ENCODE measurements at regions not wholly inside any gene's neighbourhood (a gene's known extent, or its start where the extent isn't known, plus 50 kb on each side); places are given as distances from the start of the nearest gene placed in this dataset.
"Not testable (repeated sequence)": the region's sequence is repeated elsewhere in the genome, so short reads cannot be mapped to it uniquely, and the experiment has no call there.

GRCh38 chr2:16454621-16455020 lies 211.0 kb downstream of the CYRIA start:
- DNase-seq: no peak

DNA sequence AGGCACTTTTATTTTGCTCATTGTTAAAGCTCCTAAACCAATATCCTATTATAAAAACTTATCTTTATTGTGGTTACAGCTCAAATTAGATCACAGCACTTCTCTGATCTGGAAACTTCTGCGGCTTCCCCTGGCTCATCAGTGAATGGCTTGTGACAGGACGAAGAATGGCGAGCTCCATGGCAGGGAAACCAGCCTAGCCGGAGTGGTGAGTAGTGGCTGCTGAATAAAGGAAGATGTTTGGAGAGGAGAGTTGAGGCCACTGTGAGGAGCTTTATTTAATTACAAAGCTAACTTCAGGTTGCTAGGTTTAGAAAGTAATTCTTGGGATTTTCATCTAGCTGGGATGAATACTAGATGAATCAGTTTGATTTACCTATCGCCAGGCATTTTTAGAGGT lies 213.5 kb downstream of the CYRIA start:
- DNase-seq: no peak

DNA sequence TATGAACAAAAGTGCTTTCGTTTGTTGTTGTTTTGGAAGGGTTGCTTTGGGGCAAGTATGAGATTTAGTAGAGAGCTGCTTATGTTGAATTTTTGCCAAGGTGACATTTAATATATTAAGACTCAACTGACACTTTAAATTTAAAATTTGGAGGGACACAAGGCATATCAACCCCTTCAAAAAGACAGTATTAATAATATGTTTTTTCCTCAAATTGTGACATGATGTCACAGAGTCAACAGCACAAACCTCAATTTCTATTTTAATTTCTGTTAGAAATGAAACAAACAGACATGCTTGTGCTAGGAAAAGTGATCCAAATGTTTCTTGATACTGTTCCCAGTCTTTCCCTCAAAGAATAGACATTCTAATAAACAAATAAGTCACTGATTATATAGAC lies 218.9 kb downstream of the CYRIA start:
- no peak for DNase-seq

GRCh38 chr2:16442971-16443370 lies 222.7 kb downstream of the CYRIA start:
- no peak for DNase-seq

DNA sequence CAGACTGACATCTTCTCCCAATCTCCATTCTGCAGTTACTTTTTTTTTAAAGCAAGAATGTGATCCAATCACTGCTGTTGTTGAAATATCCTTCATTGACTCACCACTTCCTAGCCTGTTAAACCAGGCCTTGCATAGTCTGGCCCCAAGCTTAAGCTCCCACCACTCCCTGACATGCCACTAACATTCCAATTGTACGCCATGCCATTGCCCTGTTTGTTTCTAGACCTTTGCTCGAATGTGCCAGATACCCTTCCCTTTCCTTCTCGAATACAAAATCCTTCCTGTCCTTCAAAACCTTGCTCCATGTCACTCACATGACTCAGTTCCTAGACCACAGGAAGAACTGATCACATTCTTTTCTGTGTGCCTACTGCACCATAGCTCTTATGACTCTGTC lies 224.2 kb downstream of the CYRIA start:
- DNase-seq: no peak

- no peak for DNase-seq
These were observed 224.7 kb downstream of the CYRIA start for GRCh38 chr2:16440898-16441297.

DNA sequence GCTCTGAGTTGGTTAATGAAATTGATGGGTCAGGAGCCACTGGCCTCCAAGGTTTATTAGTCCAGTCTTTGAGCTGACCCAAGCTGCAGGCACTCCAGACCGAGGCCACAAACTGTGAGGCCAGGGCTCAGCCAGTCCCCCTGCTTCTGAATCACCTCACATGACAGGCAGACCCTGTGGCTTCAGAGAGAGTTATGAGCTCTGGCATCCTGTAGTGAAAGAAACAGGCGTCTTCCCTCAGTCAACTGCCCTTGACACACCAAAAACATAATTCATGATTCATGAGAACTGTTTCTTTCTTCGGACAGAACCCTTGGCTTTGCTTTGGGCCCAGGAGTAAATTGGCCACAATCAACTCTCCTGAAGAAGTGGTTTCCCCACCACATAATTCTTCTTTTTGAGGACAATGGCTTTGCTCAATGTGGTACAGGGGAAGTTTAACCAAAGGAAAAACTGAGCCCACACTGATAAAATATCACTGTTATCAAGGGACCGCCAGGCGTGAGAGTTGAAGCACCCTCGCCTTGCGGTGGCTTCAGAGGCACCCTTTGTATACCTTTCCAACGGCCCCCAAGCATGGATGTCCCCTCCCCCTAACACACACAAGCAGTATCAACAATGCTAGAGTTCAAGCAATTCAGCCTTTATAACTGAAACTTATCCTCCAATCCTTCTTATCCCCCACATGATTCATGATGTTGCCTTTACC lies 226.9 kb downstream of the CYRIA start:
- no peak for DNase-seq

GRCh38 chr2:16437189-16437588 lies 228.4 kb downstream of the CYRIA start:
- DNase-seq: no peak

DNA sequence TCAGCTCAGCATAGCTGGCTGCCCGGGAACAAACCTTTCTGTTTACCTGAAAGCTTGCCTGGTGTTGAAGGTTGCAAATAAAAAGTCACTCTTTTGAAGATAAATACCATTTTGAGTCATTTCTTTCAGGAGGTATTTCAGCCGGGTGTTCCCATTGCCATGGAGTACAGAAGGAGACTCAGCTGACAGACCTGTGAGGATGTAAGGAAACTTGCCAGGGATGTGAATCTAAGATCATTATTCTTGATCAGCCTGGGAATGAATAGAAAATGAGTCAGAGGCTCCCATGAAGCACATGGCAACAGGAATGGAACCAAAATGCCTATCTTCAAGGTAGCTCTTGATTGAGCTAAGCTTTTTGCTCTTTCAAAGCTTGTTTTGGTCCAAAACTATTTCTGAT lies 231.2 kb downstream of the CYRIA start:
- DNase-seq: no peak

DNA sequence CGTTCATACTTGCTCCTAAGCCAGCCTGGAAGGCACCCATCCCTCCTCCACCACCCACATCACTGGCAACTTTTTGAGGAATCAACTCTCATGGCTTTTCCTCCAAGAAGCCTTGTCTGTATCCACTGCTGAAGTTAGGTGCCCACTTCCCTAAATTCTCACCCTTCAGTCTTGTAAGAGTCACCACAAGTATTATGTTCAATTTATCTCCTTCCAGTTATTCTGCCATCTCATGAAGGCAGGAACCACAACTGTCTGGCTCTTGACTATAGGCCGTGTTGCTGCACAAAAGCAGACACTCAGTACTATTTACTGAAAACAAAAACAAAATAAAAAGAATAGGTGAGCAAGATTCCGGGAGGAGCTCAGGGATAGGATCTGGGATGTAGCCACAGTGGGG lies 234.8 kb downstream of the CYRIA start:
- DNase-seq: no peak

DNA sequence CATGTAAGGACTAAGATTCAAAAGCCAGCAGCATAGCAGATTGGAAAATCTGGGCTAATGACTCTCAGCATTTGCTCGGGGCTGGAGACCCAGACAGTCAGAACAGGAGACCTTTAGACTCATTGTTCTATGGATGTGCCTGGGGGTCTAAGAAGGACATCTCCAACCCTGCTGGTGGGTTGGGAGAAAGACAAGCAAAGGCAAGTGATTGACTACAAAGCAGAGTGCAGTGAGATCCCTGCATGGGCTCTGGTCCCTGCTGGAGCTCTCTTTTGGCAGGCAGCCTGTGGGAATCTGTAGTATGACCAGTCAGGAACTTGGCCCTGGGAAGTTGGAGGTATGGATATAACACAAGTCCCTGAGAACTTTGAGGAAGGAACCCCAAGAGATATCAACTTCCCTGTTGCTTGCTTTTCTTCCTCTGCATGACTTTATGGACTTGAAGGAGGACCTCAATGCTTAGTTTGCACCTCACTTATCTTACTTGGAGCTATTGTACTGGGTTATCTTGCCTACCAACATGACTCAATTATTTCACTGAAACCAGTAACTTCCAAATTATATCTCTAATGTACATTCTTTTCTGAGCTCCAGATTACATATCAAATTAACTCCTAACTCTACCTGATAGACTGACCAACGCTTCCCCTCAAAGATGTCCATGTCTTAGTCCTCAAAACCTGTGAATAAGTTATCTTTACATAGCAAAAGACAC lies 236.0 kb downstream of the CYRIA start:
- no peak for DNase-seq

DNA sequence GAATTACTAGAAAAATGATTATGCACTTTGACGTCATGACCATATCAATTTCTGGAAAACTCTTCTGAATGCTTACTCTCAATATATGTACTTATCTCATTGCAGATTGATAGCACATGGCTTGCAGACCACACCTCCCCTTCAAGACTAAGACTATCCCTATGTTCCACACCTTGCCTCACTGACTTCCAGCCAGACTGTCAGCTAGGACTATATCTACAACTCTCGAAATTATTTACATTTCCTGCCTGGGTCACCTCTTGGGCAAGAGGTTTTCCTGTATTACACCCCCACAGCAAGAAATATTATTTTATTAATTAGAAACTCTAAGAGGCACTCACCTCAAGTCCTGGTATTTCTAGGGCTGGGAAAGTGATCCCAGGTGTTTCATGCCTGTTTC lies 236.6 kb downstream of the CYRIA start:
- DNase-seq: no peak

DNA sequence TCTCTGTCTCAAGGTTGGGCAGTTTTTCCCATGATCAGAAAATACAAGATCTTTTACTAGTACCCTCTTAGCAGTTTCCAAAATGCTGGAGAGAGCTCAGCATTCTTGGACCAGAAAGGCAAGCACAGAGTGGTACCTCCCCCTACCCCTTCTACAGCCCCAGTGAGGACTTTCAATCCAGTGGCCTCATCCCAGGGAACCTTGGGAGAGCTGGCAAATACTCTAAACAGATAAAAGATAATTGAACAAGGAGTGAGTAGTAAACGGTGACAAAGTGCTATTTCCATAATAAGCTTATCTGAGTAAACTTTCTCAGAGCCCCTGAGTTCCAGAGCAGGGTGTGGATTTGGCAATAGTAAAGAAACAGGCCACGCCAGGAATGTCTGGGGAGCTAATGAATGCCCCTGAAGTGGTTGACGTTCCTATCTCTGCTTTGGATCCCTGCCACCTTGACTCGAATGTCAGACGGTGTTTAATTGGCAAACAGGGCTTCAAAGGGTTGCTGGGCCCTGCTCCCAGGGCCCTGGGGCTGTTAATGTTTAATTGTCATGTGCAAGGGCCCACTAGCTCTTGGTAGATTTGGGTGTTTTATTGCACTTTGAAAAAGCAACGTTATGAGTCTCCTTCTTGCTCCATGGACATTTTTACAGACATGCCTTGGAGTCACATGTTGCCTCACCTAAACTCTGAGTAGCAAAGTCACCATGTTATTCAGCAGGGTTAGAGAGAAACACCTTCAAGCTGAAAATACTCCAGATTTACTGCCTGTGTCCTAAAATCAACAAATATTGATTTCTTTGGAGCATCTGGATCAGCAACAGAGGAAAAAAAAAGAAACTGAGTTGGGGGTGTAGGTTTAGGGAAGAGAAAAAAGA lies 239.9 kb downstream of the CYRIA start:
- DNase-seq: no peak

GRCh38 chr2:16420421-16420820 lies 245.2 kb downstream of the CYRIA start:
- DNase-seq: no peak

DNA sequence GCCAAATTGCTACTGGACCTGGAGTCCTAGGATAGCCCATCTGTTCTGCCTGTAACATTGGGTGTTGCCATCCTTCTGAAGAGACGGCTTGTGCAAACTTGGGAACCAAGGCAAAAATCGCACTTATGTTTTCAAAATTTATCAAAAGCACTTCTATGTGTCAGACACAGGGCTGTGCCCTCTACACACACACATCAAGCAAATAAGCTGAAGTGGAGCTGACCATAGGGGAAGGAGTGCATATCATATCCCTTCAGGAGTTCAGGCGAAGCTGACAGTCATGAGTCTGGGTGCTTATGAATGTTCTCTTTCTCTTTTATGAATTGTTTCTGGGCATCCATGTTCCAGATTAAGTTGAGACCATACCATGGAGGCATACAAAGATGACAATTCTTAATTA lies 247.9 kb downstream of the CYRIA start:
- no peak for DNase-seq

DNA sequence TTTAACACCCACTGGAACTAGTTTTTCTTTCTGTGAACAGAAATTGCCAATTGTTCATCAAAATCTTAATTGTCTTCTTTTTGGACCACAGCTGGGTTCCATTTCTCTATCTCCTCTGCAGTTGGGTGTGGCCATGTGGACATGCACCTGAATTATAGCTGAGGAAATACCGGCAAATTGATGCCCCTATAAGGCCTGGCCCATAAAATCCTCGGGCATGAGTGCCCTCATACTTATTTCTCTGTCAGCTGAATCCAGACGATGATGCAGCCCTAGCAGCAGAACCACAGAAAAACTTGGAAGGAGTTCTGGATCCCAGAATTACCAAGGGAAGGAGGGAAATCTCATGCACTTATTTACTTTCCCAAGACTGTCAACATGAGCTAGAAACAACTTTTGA lies 249.0 kb downstream of the CYRIA start:
- DNase-seq: no peak

GRCh38 chr2:16415861-16416260 lies 249.8 kb downstream of the CYRIA start:
- DNase-seq: not testable (repeated sequence)

GRCh38 chr2:16413947-16414346 lies 251.7 kb downstream of the CYRIA start:
- no peak for DNase-seq

DNA sequence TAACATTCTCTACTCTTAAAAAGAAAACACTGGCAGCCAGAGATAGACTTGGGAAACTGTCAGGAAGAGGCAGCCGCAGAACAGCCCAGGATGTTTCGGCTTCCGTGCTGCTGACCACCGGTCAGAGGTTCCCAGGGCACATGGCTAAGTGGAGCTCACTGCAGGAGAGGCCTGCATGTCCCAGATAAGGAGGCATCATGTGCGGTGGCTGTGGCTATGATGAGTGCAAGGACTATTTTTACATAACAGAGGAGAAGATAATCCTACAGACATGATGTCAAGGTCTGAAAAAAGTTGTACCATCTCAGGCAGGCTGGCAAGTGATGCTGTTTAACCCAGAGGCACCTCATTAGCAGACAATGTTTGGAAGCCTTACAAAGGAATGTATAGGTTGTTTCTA lies 252.3 kb downstream of the CYRIA start:
- no peak for DNase-seq

- DNase-seq: no peak
These were observed 253.2 kb downstream of the CYRIA start for GRCh38 chr2:16412321-16413030.

DNA sequence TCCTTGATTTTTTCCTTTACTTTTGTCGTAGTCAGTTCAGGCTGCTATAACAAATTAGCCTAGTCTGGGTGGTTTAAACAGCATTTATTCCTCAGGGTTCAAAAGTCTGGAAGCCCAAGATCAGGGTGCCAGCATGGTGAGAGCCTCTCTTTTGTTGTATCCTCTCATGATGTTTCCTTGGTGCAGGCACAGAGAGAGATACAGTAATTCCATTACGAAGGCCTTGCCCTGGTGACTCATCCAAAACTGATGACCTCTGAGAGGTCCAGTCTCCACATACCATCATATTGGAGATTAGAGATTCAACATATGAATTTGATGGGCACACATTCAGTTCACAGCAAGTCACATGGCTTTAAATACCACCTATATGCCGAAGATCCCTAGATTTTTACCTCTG lies 253.8 kb downstream of the CYRIA start:
- no peak for DNase-seq

GRCh38 chr2:16409849-16410248 lies 255.8 kb downstream of the CYRIA start:
- no peak for DNase-seq

DNA sequence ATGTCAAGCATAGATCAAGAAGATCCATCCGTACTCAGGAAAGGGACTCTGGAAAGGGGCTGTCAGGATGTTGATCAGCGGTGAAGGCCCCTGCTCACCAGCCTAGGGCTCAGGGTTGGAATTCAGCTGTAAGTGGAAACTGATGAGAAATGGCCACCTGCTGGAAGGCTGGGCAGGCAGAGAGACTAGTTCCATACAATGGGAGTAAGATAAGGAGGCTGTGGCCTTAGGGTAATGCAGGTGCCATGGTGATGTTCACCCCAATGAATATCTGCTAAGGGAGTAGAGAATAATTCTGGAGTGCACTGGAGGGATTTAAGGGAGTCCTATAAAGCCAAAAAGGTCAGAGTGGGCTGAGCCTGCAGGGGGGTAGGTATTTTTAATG lies 256.6 kb downstream of the CYRIA start:
- no peak for DNase-seq

All from GOT3 (cell line).